GM10248 (cell line): ENCODE measurements at regions not wholly inside any gene's neighbourhood (a gene's known extent, or its start where the extent isn't known, plus 50 kb on each side); places are given as distances from the start of the nearest gene placed in this dataset.

ENCODE experiments used
- CTCF ChIA-PET: fragments of 300-600 bp; sonication (Branson Sonifier 250); formaldehyde crosslinking; extraction: SDS; loops from one replicate; lab custom pipeline; 2021; ENCODE audit warnings: antibody characterized with exemption; lab: Yijun Ruan, JAX
- POLR2A ChIA-PET: fragments of 350-650 bp; sonication (Branson Sonifier 250); formaldehyde crosslinking; extraction: SDS; loops from one replicate; lab custom pipeline; 2020; ENCODE audit warnings: antibody characterized with exemption; lab: Yijun Ruan, JAX
- DNase-seq: peaks from one replicate; pipeline ENCODE4 v3.0.0; 2012; ENCODE audit errors: extremely low spot score
- CTCF ChIP-seq: IDR thresholded peaks from 2 replicates; pipeline ENCODE4 v1.5.1; 2012; ENCODE audit warnings: mild to moderate bottlenecking, low read depth; ENCODE audit errors: extremely low read depth, missing control alignments, control extremely low read depth

GRCh38 chr2:176579608-176580007 lies 310.4 kb downstream of the MTX2 start:
- ChIA-PET POLR2A (no interaction called here), CTCF (interaction anchor here (0.8 to 1.3 kb wide), 2 partner anchors 13 to 25 kb away, joined by 3 to 4 read pairs; no protein-coding TSS in a partner anchor)
- DNase-seq, result no peak
- TF ChIP-seq CTCF, result no peak

- CTCF ChIA-PET, result interaction anchor here (1.0 to 2.2 kb wide), 2 partner anchors 18 to 27 kb away, joined by 4 to 8 read pairs; no protein-coding TSS in a partner anchor
- POLR2A ChIA-PET, result no interaction called here
- no peak for DNase-seq
- no peak for TF ChIP-seq CTCF
Measured at GRCh38 chr2:176581557-176582165, 312.4 kb downstream of the MTX2 start.

- ChIA-PET POLR2A (no interaction called here), CTCF (interaction anchor here (1.3 to 2.2 kb wide), 2 partner anchors 28 to 567 kb away, joined by 3 to 8 read pairs; no protein-coding TSS in a partner anchor)
- DNase-seq, result no peak
- no peak for TF ChIP-seq CTCF
Measured at GRCh38 chr2:176582176-176582575, 312.9 kb downstream of the MTX2 start.

GRCh38 chr2:176582990-176583481 lies 313.8 kb downstream of the MTX2 start:
- no peak for DNase-seq
- POLR2A ChIA-PET, result no interaction called here
- TF ChIP-seq CTCF, result no peak
- CTCF ChIA-PET, result interaction anchor here (1.2 to 2.2 kb wide), 3 partner anchors 28 to 566 kb away, joined by 3 to 8 read pairs (median 3); no protein-coding TSS in a partner anchor

GRCh38 chr2:176583607-176584006 lies 314.4 kb downstream of the MTX2 start:
- ChIA-PET CTCF (interaction anchor here (1.2 kb wide), 1 partner anchor 31 kb away, joined by 3 read pairs; no protein-coding TSS in a partner anchor), POLR2A (no interaction called here)
- no peak for DNase-seq
- TF ChIP-seq CTCF, result no peak

GRCh38 chr2:176584333-176584732 lies 315.1 kb downstream of the MTX2 start:
- TF ChIP-seq CTCF, result no peak
- CTCF ChIA-PET, result interaction anchor here (2.8 kb wide), 1 partner anchor 30 kb away, joined by 8 read pairs; no protein-coding TSS in a partner anchor
- DNase-seq, result no peak
- POLR2A ChIA-PET, result no interaction called here
